B cell (primary cell): ENCODE measurements at regions not wholly inside any gene's neighbourhood (a gene's known extent, or its start where the extent isn't known, plus 50 kb on each side); places are given as distances from the start of the nearest gene placed in this dataset.

ENCODE experiments used
- EZH2 ChIP-seq: IDR thresholded peaks from 2 replicates; pipeline ENCODE4 v1.6.1; 2012; ENCODE audit warnings: borderline replicate concordance, low read depth, mild to moderate bottlenecking, moderate library complexity, low read length; ENCODE audit not compliant: insufficient read depth, poor library complexity, severe bottlenecking
- TF ChIP-seq, protein P1 (sequence below): fragments of 200-600 bp; IDR thresholded peaks from one replicate; pipeline ENCODE4 v1.8.0; 2022; ENCODE audit warnings: antibody characterized with exemption, mild to moderate bottlenecking

DNA sequence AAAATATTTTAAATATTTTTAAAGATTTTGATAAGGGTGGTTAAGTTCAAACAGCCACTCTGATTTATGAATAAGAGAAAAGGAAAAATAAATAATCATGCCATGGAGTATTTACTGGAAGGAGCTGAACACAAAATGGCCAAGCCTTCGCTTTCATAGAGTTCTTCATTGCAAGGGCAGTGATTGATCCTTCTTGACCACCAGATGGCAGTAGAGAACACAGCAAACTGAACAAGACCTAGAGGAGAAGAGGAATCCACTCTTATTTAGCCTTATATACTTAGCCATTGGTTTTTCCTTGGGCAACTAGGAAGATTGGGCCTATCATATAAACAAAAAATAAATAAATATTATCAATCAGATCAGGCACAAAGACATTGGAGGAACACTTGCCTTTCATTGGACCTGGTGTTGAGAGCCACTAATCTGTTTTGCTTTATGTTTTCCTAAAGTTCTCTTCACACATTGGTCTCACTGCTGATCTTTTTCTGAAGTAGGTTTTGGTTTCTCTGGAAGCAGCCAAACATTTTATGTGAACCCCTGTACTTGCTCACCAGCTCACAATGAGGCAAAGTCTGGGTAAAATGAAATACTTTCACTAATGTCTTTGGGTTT lies 58.1 kb upstream of the PARM1 start:
- TF ChIP-seq EZH2: no peak
- TF ChIP-seq, protein P1, sequence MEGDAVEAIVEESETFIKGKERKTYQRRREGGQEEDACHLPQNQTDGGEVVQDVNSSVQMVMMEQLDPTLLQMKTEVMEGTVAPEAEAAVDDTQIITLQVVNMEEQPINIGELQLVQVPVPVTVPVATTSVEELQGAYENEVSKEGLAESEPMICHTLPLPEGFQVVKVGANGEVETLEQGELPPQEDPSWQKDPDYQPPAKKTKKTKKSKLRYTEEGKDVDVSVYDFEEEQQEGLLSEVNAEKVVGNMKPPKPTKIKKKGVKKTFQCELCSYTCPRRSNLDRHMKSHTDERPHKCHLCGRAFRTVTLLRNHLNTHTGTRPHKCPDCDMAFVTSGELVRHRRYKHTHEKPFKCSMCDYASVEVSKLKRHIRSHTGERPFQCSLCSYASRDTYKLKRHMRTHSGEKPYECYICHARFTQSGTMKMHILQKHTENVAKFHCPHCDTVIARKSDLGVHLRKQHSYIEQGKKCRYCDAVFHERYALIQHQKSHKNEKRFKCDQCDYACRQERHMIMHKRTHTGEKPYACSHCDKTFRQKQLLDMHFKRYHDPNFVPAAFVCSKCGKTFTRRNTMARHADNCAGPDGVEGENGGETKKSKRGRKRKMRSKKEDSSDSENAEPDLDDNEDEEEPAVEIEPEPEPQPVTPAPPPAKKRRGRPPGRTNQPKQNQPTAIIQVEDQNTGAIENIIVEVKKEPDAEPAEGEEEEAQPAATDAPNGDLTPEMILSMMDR: peak; percentile 94
